HL-60/S4 (cell line): ENCODE measurements at regions not wholly inside any gene's neighbourhood (a gene's known extent, or its start where the extent isn't known, plus 50 kb on each side); places are given as distances from the start of the nearest gene placed in this dataset.
"Not testable (repeated sequence)": the region's sequence is repeated elsewhere in the genome, so short reads cannot be mapped to it uniquely, and the experiment has no call there.

Experiments used
- in situ Hi-C: fragments of 300-500 bp; cut with MboI; formaldehyde crosslinking; loops from 2 replicates; pipeline ENCODE4 v1.14.3; 2022; ENCODE audit warnings: low sequenced_read_pairs

GRCh38 chr11:81819462-81819861, 914.2 kb downstream of the FAM181B start:
- in situ Hi-C loops: no loop called here

- in situ Hi-C loops: no loop called here
Observed at GRCh38 chr11:81804858-81805257, 928.8 kb downstream of the FAM181B start.

- in situ Hi-C loops: no loop called here
Observed at GRCh38 chr11:81802591-81802990, 931.1 kb downstream of the FAM181B start.

- in situ Hi-C loops: no loop called here
Observed at GRCh38 chr11:81792416-81792815, 941.2 kb downstream of the FAM181B start.

GRCh38 chr11:81787584-81788049, 946.0 kb downstream of the FAM181B start:
- in situ Hi-C loops: no loop called here

GRCh38 chr11:81772166-81772565, 961.5 kb downstream of the FAM181B start:
- in situ Hi-C loops: no loop called here

- in situ Hi-C loops: not testable (repeated sequence)
Observed at GRCh38 chr11:81769906-81770305, 963.8 kb downstream of the FAM181B start.

- in situ Hi-C loops: no loop called here
Observed at GRCh38 chr11:81756864-81757595, 976.6 kb downstream of the FAM181B start.

- in situ Hi-C loops: no loop called here
Observed at GRCh38 chr11:81749245-81749644, 984.4 kb downstream of the FAM181B start.

GRCh38 chr11:81744336-81745116, 989.1 kb downstream of the FAM181B start:
- in situ Hi-C loops: no loop called here

GRCh38 chr11:81725701-81726100, 1008.0 kb downstream of the FAM181B start:
- in situ Hi-C loops: no loop called here

GRCh38 chr11:81717695-81718094, 1016.0 kb downstream of the FAM181B start:
- in situ Hi-C loops: no loop called here

GRCh38 chr11:81707881-81708280, 1025.8 kb downstream of the FAM181B start:
- in situ Hi-C loops: no loop called here

GRCh38 chr11:81705283-81705682, 1028.4 kb downstream of the FAM181B start:
- in situ Hi-C loops: no loop called here

GRCh38 chr11:81700076-81700475, 1033.6 kb downstream of the FAM181B start:
- in situ Hi-C loops: no loop called here

GRCh38 chr11:81687057-81687456, 1046.6 kb downstream of the FAM181B start:
- in situ Hi-C loops: no loop called here

GRCh38 chr11:81674211-81674610, 1059.5 kb downstream of the FAM181B start:
- in situ Hi-C loops: no loop called here

GRCh38 chr11:81673001-81673400, 1060.7 kb downstream of the FAM181B start:
- in situ Hi-C loops: no loop called here

- in situ Hi-C loops: no loop called here
Observed at GRCh38 chr11:81669935-81670543, 1063.6 kb downstream of the FAM181B start.

GRCh38 chr11:81658722-81659121, 1074.9 kb downstream of the FAM181B start:
- in situ Hi-C loops: no loop called here

GRCh38 chr11:81655351-81655750, 1078.3 kb downstream of the FAM181B start:
- in situ Hi-C loops: no loop called here

- in situ Hi-C loops: loop anchor here (25.0 kb wide), 2 partner anchors 590 to 1040 kb away; no protein-coding TSS in a partner anchor
Observed at GRCh38 chr11:81647374-81647773, 1086.3 kb downstream of the FAM181B start.
